ENCODE measurements at regions not wholly inside any gene's neighbourhood (a gene's known extent, or its start where the extent isn't known, plus 50 kb on each side); places are given as distances from the start of the nearest gene placed in this dataset.
"Not testable (repeated sequence)": the region's sequence is repeated elsewhere in the genome, so short reads cannot be mapped to it uniquely, and the experiment has no call there.

- H3K9me3 ChIP-seq; ATAC-seq; H3K27ac ChIP-seq; intact Hi-C loops (cut with DNase I); H3K4me1 ChIP-seq; DNase-seq; H3K27me3 ChIP-seq (ENCODE audit: insufficient read depth in 3 of 3, low read length in 2 of 3); H3K4me3 ChIP-seq; H3K36me3 ChIP-seq (ENCODE audit: insufficient read depth in 1 of 2, low read depth in 1 of 2): not testable (repeated sequence)
- WGBS, 3 donors: 57 to 80% (median 67%) methylated on average over 11 to 22 of the region's 30 CpGs
Measured at GRCh38 chr9:138174954-138175353, 297.4 kb downstream of the CACNA1B start.

GRCh38 chr9:138175354-138175753 is 297.8 kb downstream of the CACNA1B start:
- 89 to 95% (median 92%) methylated on average over 9 to 28 of the region's 31 CpGs for WGBS, 3 donors
- ATAC-seq: not testable (repeated sequence)

GRCh38 chr9:138177091-138177490 is 299.5 kb downstream of the CACNA1B start:
- H3K4me1 ChIP-seq; H3K27me3 ChIP-seq (ENCODE audit: insufficient read depth in 3 of 3, low read length in 2 of 3); H3K36me3 ChIP-seq (ENCODE audit: insufficient read depth in 1 of 2, low read depth in 1 of 2); H3K4me3 ChIP-seq; H3K9me3 ChIP-seq; ATAC-seq; DNase-seq; H3K27ac ChIP-seq; intact Hi-C loops (cut with DNase I): not testable (repeated sequence)
- 71 to 91% (median 84%) methylated on average over 7 to 9 of the region's 9 CpGs for whole genome bisulfite sequencing, 3 donors

More at GRCh38 chr9:138175354-138175753, 297.8 kb downstream of the CACNA1B start:
- H3K27me3 ChIP-seq (ENCODE audit: insufficient read depth in 3 of 3, low read length in 2 of 3); H3K4me1 ChIP-seq; DNase-seq; H3K27ac ChIP-seq; intact Hi-C loops (cut with DNase I); H3K36me3 ChIP-seq (ENCODE audit: insufficient read depth in 1 of 2, low read depth in 1 of 2); H3K9me3 ChIP-seq; H3K4me3 ChIP-seq: not testable (repeated sequence)

GRCh38 chr9:138179003-138179402 is 301.4 kb downstream of the CACNA1B start:
- H3K4me3 ChIP-seq; H3K9me3 ChIP-seq; H3K36me3 ChIP-seq (ENCODE audit: insufficient read depth in 1 of 2, low read depth in 1 of 2); DNase-seq; intact Hi-C loops (cut with DNase I); H3K27ac ChIP-seq; H3K27me3 ChIP-seq (ENCODE audit: insufficient read depth in 3 of 3, low read length in 2 of 3); H3K4me1 ChIP-seq; ATAC-seq: not testable (repeated sequence)
- 72 to 79% (median 73%) methylated on average over 4 of the region's 4 CpGs for WGBS, 3 donors

GRCh38 chr9:138179671-138180070 is 302.1 kb downstream of the CACNA1B start:
- ATAC-seq; H3K4me3 ChIP-seq; H3K4me1 ChIP-seq; DNase-seq; H3K9me3 ChIP-seq; H3K36me3 ChIP-seq (ENCODE audit: insufficient read depth in 1 of 2, low read depth in 1 of 2); H3K27ac ChIP-seq; H3K27me3 ChIP-seq (ENCODE audit: insufficient read depth in 3 of 3, low read length in 2 of 3); intact Hi-C loops (cut with DNase I): not testable (repeated sequence)
- WGBS, 3 donors: 34 to 43% (median 39%) methylated on average over 3 of the region's 3 CpGs

- H3K4me3 ChIP-seq; H3K27ac ChIP-seq; intact Hi-C loops (cut with DNase I); H3K9me3 ChIP-seq; H3K4me1 ChIP-seq; H3K36me3 ChIP-seq (ENCODE audit: insufficient read depth in 1 of 2, low read depth in 1 of 2); ATAC-seq; DNase-seq; H3K27me3 ChIP-seq (ENCODE audit: insufficient read depth in 3 of 3, low read length in 2 of 3): not testable (repeated sequence)
- WGBS, 3 donors: 16 to 52% (median 46%) methylated on average over 1 of the region's 1 CpG
Measured at GRCh38 chr9:138181963-138182362, 304.4 kb downstream of the CACNA1B start.

GRCh38 chr9:138197156-138197555 is 319.6 kb downstream of the CACNA1B start:
- H3K4me3 ChIP-seq; H3K27me3 ChIP-seq (ENCODE audit: insufficient read depth in 3 of 3, low read length in 2 of 3); DNase-seq; H3K9me3 ChIP-seq; intact Hi-C loops (cut with DNase I); H3K4me1 ChIP-seq; H3K36me3 ChIP-seq (ENCODE audit: insufficient read depth in 1 of 2, low read depth in 1 of 2); ATAC-seq; H3K27ac ChIP-seq: not testable (repeated sequence)
- WGBS, 3 donors: 75 to 83% (median 80%) methylated on average over 9 of the region's 9 CpGs

- ATAC-seq; H3K27me3 ChIP-seq (ENCODE audit: insufficient read depth in 3 of 3, low read length in 2 of 3); H3K36me3 ChIP-seq (ENCODE audit: insufficient read depth in 1 of 2, low read depth in 1 of 2); H3K9me3 ChIP-seq; H3K4me3 ChIP-seq; H3K27ac ChIP-seq; intact Hi-C loops (cut with DNase I); DNase-seq; H3K4me1 ChIP-seq: not testable (repeated sequence)
- 90 to 100% (median 98%) methylated on average over 1 of the region's 1 CpG for WGBS, 3 donors
Measured at GRCh38 chr9:138198963-138199362, 321.4 kb downstream of the CACNA1B start.

GRCh38 chr9:138199917-138200316 is 322.3 kb downstream of the CACNA1B start:
- ATAC-seq; H3K36me3 ChIP-seq (ENCODE audit: insufficient read depth in 1 of 2, low read depth in 1 of 2); H3K27me3 ChIP-seq (ENCODE audit: insufficient read depth in 3 of 3, low read length in 2 of 3); H3K4me1 ChIP-seq; H3K4me3 ChIP-seq; H3K27ac ChIP-seq; H3K9me3 ChIP-seq; DNase-seq; intact Hi-C loops (cut with DNase I): not testable (repeated sequence)
- WGBS, 3 donors: 81 to 87% (median 86%) methylated on average over 12 of the region's 12 CpGs

GRCh38 chr9:138200481-138201142 is 323.0 kb downstream of the CACNA1B start:
- H3K4me1 ChIP-seq: not testable (repeated sequence)

GRCh38 chr9:138201167-138201889 is 323.7 kb downstream of the CACNA1B start:
- H3K9me3 ChIP-seq; H3K36me3 ChIP-seq (ENCODE audit: insufficient read depth in 1 of 2, low read depth in 1 of 2); DNase-seq; H3K27me3 ChIP-seq (ENCODE audit: insufficient read depth in 3 of 3, low read length in 2 of 3); intact Hi-C loops (cut with DNase I); H3K4me3 ChIP-seq; H3K4me1 ChIP-seq; H3K27ac ChIP-seq; ATAC-seq: not testable (repeated sequence)
- WGBS, 3 donors: 53 to 56% (median 55%) methylated on average over 7 to 9 of the region's 15 CpGs

More at GRCh38 chr9:138200481-138201142, 323.0 kb downstream of the CACNA1B start:
- H3K9me3 ChIP-seq; intact Hi-C loops (cut with DNase I); H3K4me3 ChIP-seq; H3K27me3 ChIP-seq (ENCODE audit: insufficient read depth in 3 of 3, low read length in 2 of 3); H3K36me3 ChIP-seq (ENCODE audit: insufficient read depth in 1 of 2, low read depth in 1 of 2); H3K27ac ChIP-seq; DNase-seq: not testable (repeated sequence)
- ATAC-seq: peak in 1 of 4 donors; percentile 28
- WGBS, 3 donors: 66 to 82% (median 77%) methylated on average over 9 to 11 of the region's 11 CpGs
